Fibroblast of pulmonary artery (primary cell): ENCODE measurements at regions not wholly inside any gene's neighbourhood (a gene's known extent, or its start where the extent isn't known, plus 50 kb on each side); places are given as distances from the start of the nearest gene placed in this dataset.

Source experiments
- DNase-seq: peaks from one replicate; pipeline ENCODE4 v3.0.0-alpha.2; 2010; ENCODE audit warnings: low read depth
- H3K4me3 ChIP-seq: replicated peaks from 2 replicates; pipeline ENCODE4 v1.5.1; 2011; ENCODE audit warnings: low read depth, mild to moderate bottlenecking, control low read depth, low read length, moderate library complexity
- TF ChIP-seq, protein P1 (sequence below): IDR thresholded peaks from 2 replicates; pipeline ENCODE4 v1.5.1; 2011; ENCODE audit warnings: mild to moderate bottlenecking, control low read depth, low read length, inconsistent platforms; ENCODE audit errors: missing control alignments

DNA sequence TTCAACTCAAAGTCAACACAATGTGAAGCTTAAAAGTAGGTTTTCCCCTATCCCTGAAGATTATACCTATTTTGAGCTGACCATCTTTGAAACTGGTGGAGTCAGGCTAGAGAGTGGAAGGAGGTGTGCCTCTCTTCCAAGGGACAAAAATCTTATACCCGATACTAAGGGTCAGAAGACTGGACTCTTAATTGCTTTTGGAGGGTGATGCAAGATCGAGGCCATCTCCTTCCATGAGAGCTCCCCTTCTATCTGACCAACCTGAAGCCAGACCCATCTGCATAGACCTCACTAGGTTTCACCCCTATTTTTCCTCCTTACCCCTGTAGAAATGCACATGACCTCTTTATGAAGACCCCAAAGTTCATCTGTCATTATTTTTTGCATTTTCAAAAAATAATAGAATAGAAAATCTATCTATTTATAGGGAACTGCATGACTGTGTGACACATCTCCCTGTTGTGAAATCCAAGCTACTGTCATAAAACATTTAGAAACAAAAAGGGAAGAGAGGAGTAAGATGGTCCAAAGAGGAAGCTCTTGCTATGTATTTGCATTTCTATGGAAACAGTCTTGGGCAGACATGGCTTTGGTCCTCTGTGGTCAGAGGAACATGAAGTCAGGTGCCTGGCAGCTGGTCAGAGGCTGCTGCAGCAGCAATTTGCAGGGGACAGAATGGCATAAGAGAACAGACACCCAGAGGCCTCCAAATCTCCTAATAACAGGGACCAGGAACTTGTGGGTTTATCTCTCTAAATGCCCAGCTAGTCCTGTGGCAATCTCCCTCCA lies 349.2 kb downstream of the MAFB start:
- no peak overlapping the region for H3K4me3 ChIP-seq
- TF ChIP-seq, protein P1, sequence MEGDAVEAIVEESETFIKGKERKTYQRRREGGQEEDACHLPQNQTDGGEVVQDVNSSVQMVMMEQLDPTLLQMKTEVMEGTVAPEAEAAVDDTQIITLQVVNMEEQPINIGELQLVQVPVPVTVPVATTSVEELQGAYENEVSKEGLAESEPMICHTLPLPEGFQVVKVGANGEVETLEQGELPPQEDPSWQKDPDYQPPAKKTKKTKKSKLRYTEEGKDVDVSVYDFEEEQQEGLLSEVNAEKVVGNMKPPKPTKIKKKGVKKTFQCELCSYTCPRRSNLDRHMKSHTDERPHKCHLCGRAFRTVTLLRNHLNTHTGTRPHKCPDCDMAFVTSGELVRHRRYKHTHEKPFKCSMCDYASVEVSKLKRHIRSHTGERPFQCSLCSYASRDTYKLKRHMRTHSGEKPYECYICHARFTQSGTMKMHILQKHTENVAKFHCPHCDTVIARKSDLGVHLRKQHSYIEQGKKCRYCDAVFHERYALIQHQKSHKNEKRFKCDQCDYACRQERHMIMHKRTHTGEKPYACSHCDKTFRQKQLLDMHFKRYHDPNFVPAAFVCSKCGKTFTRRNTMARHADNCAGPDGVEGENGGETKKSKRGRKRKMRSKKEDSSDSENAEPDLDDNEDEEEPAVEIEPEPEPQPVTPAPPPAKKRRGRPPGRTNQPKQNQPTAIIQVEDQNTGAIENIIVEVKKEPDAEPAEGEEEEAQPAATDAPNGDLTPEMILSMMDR: no peak
- no peak for DNase-seq

DNA sequence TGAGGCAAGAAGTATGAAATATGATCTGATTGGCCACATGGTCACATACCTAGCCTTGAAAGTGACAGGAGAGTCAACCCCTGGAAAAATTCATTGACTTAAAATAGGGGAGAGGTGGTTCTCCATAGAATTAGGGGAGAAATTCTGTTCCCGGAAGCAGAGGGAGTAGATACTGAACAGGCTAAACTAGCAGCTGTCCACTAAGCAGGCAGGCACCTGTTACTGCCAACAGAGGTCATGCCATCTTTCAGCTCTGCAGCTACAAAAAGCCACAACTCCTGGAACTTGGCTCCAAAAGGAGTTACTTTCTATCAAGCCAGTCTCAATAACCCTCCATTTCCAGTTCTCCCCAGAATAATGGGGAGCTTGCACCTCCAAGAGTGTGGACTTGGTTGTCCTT lies 352.5 kb downstream of the MAFB start:
- no peak for DNase-seq
- TF ChIP-seq, protein P1: no peak

DNA sequence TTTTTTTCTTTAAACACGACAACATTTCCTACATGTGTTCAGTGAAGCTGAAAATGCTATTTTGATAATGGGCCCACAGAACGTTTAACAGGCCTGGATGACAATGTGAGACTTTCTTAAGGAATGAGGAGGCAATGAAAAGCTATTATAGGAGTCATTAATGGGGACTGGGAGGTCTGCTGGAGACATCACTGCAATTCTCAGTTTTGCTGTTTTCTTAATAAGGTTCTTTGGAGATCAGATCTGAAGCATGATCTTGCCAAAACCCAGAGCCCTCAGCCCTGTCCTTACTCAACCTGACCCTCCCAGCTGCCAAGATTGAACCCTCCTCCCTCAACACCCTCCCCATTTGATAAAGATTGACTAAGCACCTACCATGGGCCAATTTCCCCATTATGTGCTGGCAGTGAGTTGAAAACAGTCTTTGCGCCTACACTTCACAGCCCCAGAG lies 353.1 kb downstream of the MAFB start:
- H3K4me3 ChIP-seq: no peak overlapping the region
- DNase-seq: no peak
- TF ChIP-seq, protein P1: no peak

More for the DNA sequence above, 352.5 kb downstream of the MAFB start:
- no peak overlapping the region for H3K4me3 ChIP-seq

DNA sequence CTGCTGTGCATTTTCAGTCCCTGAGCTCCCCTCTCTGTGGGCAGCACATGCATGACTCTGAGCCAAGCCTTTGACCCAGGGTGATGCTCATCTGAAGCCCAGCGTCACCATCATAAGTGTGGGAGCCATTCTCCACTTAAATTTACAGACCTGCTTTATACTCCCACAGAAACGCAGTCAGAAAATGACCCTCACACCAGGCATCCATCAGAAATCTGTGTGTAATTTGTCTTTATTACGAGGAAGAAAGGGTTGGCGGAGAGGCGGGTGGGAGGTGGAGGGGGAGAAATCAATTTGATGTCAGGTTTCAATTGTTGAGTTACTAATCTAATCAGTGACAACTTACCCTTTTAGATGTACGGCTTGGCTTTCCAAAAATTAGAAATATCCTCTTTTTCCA lies 353.6 kb downstream of the MAFB start:
- TF ChIP-seq, protein P1: no peak
- no peak overlapping the region for H3K4me3 ChIP-seq
- DNase-seq: no peak

DNA sequence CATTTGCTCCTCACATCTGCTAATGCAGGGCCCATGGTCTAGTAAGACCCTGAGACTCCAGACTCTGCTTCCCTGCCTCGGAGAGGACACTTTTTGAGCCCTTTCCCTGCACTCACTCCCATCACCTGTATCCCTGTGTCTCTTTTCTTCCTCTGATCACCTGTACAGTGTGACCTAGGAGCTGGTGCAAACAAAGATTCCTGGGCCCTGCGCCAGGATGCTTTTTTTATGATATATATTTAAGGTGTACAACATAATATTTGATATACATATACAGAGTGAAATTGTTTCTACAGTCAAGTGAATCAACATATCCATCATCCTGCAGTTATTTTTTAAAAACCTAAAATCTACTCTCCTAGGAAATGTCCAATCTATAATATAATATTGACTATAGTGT lies 355.4 kb downstream of the MAFB start:
- H3K4me3 ChIP-seq: no peak overlapping the region
- TF ChIP-seq, protein P1: no peak
- no peak for DNase-seq

DNA sequence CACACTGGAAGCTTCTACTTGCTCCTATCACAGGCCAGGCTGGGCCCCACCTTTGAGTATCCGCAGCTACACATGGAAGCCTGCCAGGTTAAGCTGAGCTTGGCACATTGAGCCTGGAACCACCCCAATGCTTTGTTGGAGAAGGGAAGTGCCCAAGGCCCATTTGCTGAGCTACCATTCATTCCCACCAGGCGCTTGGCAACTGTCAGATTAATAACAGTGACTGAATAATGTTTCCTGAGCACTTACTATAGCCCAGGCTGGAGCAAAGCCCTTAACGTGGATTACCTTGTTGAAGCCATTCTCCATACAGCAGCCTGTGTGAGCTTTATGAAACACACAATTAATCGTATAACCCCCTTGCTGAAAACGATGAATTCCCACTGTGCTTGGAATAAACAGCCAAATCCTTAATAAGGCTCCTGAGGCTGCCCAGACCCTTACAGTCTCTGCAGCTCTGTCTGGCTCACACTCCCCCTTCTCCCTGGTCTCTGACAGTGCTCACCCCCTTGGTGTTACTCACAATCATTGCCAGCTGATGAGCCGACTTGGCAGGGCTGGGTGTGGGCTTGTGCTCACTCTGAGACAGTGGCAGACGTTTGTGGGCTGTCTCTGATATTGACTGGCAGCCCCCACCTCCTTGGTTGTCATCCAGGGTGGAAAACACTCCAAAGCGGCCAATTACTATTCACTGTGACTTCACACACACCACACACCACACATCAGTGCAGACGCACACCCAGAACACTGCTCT lies 357.1 kb downstream of the MAFB start:
- TF ChIP-seq, protein P1: no peak
- H3K4me3 ChIP-seq: no peak overlapping the region
- no peak for DNase-seq
